HG03439 (cell line): ENCODE measurements at regions not wholly inside any gene's neighbourhood (a gene's known extent, or its start where the extent isn't known, plus 50 kb on each side); places are given as distances from the start of the nearest gene placed in this dataset.
A peak's percentile ranks its signal among the peaks of the same experiment; 100 is the strongest.
"Not testable (repeated sequence)": the region's sequence is repeated elsewhere in the genome, so short reads cannot be mapped to it uniquely, and the experiment has no call there.

Experiments
- ATAC-seq: cut with Tn5 transposase; IDR thresholded peaks from one replicate; pipeline ENCODE4 v1.9.1; 2021; ENCODE audit warnings: mild to moderate bottlenecking, moderate library complexity; ENCODE audit not compliant: unreplicated experiment

DNA sequence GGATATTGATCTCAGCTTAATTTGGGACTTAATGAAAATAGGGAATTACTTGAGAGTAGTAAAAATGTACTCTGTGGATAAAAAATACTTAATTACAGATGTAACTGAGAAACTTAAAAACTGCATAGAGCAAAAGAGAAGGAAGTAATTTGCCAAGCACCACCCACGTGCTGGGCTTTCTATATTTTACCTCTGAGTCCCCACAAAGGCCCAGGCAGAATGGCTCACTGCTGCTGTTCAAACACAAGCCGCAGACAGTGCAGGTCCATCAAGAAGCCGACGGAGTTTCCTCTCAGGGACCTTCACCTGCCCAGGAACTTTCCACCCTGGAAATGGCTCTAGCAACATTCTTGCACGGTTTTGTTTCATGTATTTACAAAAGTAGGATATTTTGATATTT, 77.2 kb upstream of the TRPM1 start:
- ATAC-seq = no peak

DNA sequence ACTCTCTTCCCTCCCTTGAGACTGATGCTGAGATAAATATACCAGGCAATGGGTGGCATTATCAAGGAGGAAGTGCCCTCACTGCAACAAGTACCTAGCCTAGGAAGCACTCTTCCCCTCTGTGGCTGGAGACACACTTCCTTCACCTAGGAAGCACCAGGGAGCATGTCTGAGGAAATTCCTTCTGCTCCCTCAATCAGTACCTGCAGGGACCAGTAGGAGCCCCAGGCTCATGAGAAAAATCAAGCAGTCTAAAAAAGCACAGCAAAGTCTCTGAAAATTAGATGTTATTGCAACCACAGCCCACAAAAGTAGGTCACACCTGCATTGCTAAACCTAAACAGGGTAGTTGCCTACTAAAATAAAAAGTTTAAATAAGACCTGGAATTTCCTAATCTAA, 78.2 kb upstream of the TRPM1 start:
- ATAC-seq = no peak

GRCh38 chr15:31193291-31193690, 91.8 kb upstream of the TRPM1 start:
- ATAC-seq = no peak

DNA sequence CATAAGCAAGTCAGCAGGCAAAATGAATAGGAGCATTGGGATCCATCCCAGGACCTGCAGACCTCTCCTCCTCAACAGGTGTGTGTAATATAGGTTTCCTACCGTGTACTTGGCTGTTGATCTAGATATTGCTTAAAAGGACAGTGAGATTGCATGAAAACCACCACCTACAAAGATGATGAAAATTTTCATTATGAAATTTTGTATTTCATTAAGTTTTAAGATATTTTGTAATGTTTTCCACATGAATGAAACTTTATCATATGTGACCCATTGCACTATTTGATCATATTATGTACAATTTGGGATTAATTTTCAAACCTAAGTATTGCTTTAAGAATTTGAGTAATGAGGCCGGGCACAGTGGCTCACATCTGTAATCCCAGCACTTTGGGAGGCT, 94.3 kb upstream of the TRPM1 start:
- no peak for ATAC-seq

DNA sequence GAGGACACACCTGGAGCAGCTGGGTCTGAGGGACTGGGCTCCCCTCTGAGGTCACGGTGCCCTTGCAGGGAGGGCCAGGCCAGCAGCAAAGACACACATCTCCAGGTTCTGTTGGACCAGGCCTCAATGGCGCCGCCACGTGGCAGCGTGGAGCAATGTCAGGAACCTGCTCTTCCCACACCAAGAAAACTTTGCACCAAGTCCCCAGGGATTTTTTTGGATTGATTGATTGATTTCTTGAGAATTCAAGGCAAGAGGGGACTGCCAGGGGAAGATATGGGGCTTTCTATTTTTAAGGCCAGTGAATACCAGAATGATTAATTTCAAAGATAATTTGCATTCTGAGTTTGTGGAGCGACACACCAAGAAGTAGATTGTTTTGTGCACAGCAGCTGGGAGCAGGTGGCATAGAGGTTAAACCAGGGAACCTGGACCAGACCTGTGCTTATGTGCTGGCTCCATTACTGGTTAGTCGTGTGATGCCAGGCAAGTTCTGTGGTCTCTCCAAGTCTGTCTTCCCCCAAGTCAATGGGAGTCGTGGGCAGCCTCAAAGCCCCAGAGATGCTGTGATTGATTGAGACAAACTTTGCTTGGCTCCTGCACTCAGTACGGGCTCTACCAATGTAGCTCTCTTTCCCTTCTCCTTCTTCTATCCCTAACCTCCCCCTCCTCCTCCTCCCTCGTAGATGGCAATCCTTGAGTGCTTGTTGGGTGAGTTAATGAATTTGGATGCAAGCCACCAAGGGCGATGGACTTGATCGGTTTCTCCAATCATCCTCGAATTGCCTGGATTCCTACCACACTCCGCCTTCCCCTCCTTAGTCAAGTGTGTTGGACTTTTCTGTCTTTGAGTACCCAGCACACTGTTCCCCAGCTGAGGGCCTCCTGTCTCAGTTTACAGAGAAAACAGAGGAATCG, 96.2 kb upstream of the TRPM1 start:
- no peak for ATAC-seq

- ATAC-seq = no peak
Measured at GRCh38 chr15:31200735-31201151, 99.2 kb upstream of the TRPM1 start.

DNA sequence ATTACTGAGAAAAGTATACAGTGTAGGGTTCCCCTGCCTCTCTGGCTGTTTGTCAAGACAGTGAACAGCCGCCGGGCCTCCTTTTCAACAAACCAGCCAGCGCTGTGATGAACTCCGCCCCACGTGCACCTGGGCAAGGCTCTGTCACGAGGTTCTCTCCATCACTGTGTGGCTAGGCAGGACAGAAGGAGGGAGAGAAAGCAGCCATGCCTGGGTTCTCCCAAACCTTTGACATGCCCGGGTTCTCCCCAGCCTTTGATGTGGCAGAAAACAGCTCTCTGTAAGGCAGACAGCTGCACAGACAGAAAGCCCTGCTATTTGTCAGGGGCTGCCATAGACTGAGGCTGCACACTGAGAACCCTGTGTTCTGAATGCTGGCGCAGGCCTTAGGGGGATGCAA, 101.4 kb upstream of the TRPM1 start:
- ATAC-seq = no peak

DNA sequence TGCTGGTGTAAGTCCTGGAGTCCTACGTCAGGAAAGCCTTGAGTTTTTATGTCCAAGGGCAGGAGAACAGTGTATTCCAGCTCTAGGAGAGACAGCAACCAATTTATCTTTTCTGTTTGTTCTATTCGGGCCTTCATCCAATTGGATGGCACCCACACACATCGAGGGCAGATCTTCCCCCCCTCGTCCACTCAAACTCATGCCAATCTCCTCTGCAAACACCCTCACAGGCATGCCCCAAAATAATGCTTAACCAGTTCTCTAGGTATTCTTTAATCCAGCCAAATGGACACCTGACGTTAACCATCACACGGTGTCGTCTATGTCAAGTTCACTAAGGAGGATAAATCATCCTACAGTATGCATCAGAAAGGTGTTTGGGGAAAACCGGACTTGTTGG, 102.5 kb upstream of the TRPM1 start:
- ATAC-seq = no peak

- ATAC-seq = no peak
Measured at GRCh38 chr15:31206386-31207181, 105.1 kb upstream of the TRPM1 start.

DNA sequence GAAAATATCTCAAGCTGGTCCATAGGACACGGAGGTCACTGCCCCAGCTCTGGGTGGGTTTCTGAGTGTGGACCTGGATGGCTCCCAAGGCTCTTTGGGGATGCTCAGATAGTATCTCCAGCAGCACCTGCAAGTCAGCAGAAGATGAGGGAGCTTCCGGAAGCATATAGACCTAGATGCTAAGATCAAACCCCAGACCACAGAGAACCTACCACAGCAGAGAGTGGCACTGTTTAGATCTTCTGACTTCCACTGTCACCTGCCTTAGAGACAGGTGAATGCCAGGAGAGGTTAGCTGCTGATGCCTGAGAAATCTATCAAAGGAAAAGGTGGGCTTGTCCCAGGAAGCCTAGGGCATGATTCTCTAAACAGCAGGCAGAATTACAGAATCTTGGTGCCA, 105.7 kb upstream of the TRPM1 start:
- ATAC-seq = no peak

- ATAC-seq = not testable (repeated sequence)
Measured at GRCh38 chr15:31207861-31208260, 106.3 kb upstream of the TRPM1 start.

DNA sequence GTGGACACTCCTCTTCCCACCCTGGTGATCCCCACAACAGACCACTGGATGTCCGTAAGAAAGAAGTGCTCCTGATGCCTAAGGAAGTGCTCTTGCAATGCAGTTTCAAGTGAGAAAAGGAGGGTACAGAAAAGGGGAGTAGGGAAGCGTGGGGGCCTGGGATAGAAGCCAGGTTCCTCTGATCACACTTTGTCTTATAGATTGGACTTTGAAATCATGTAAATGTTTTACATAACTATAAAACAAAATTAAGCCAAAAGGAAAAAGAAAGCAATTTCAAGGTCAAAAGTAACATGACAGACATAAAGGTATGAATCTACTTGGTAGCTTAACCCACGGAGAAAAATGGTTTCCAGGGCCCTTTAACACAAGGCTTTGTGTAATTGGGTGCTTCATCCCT, 107.3 kb upstream of the TRPM1 start:
- ATAC-seq = no peak

- ATAC-seq = no peak
Measured at GRCh38 chr15:31211353-31211752, 109.8 kb upstream of the TRPM1 start.

- ATAC-seq = no peak
Measured at GRCh38 chr15:31212326-31213080, 111.0 kb upstream of the TRPM1 start.

DNA sequence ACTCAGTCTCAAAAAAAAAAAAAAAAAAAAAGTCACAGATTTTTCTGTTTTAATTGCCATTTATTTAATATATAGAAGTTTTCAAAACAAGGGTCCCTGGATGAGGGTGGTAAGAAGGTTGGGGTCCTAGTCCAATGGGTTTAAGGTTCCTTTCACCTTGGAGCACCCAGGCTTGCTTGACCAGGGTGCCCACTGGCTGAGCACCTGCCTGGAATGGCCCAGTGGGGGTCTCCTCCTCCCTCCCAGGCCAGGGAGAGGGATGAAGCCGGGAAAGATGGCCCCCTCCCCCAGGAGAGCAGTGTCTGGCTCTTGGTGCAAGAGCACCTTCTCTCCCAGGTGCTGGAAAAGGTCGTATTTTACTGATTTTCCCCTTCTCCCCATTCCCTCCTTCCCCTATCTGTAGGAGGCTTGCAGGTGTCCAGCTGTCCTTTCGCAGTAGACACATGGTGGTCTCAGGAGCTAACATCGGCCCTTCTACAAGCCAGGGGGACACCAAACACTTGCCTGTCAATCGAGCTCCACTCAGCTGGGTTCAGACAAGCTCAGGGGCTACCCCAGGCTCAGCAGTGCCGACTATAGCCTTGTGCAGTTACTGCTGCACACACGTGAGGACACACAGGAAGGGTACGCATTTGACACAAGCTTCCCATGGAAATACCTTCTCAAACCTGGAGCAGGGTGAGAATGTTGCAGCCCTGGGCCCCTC, 112.3 kb upstream of the KLF13 start:
- ATAC-seq = no peak

- no peak for ATAC-seq
Measured at GRCh38 chr15:31214864-31215489, 111.7 kb upstream of the KLF13 start.

- ATAC-seq = peak; percentile 73
Measured at GRCh38 chr15:31215490-31216214, 111.0 kb upstream of the KLF13 start.

- peak; percentile 35 for ATAC-seq
Measured at GRCh38 chr15:31216215-31216911, 110.3 kb upstream of the KLF13 start.

GRCh38 chr15:31217067-31217466, 109.6 kb upstream of the KLF13 start:
- ATAC-seq = no peak
